ENCODE measurements at regions not wholly inside any gene's neighbourhood (a gene's known extent, or its start where the extent isn't known, plus 50 kb on each side); places are given as distances from the start of the nearest gene placed in this dataset.

DNA sequence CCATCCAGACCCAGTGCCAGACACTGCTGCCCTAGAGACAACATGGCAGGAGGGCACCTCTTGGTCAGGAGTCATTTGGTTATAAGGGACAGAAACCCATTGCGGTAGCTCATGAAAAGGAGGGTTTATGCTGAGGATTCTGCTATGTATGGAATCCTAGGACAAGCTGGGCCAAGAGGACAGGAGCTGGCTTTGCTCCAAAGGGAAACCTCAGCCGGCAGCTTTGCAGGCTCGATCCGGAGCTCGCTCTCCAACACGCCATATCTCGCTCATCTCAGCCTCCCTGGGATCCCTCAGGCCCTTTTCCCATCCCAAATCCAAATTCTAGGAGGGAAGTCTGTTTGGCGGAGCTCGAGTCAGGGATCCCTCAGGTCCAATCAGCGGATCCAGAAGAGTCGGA lies 345.7 kb downstream of the GLRX3 start:
- DNase-seq (ENCODE audit: low read depth, low spot score): no peak
- ChIA-PET POLR2A (no interaction called here), CTCF (no interaction called here)
- TF ChIP-seq, protein P1, sequence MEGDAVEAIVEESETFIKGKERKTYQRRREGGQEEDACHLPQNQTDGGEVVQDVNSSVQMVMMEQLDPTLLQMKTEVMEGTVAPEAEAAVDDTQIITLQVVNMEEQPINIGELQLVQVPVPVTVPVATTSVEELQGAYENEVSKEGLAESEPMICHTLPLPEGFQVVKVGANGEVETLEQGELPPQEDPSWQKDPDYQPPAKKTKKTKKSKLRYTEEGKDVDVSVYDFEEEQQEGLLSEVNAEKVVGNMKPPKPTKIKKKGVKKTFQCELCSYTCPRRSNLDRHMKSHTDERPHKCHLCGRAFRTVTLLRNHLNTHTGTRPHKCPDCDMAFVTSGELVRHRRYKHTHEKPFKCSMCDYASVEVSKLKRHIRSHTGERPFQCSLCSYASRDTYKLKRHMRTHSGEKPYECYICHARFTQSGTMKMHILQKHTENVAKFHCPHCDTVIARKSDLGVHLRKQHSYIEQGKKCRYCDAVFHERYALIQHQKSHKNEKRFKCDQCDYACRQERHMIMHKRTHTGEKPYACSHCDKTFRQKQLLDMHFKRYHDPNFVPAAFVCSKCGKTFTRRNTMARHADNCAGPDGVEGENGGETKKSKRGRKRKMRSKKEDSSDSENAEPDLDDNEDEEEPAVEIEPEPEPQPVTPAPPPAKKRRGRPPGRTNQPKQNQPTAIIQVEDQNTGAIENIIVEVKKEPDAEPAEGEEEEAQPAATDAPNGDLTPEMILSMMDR (IDR thresholded peaks at IDR 0.05; ENCODE audit: insufficient read depth, low read length, missing control alignments): no peak
- no peak overlapping the region for H3K4me3 ChIP-seq (ENCODE audit: low read depth, low read length)

DNA sequence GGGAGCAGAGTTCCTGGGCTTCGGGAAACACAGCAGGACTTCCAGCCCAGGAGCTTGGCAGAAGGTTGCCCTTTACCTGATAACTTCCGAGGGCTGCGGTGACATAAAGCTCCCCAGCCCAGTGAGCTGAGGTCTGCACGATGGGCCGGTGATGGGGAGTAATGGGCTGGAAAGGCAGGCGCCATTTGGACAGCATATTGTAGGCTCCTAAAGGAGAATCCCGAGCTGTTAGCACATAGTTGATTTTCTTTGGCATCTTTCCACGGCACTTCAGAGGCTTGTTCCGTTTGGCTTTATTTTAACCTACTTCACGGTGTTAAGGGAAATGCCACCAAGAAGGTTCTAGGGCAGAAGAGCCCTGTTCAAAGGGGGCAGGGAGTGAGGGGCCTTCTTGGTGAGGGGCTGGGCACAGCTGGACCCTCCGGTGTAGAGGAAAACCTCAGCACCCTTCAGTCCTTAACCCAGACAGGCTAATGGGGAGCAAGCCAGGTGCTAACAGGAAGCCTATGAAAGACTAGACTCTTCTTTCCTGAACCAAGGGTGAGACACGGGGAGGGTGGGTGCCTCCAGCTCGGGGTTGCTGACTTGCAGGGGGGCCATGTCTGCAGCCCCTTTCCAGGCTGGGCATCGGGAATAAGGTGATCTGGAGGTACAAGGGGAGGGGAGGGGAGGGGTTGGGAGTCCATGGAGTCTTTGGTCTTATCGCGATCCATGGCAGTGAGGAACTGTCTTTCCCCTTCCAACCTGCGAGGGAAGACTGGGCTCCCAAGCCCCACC lies 347.7 kb downstream of the GLRX3 start:
- ChIA-PET CTCF (no interaction called here), POLR2A (no interaction called here)
- TF ChIP-seq, protein P1 (IDR thresholded peaks at IDR 0.05; ENCODE audit: insufficient read depth, low read length, missing control alignments): no peak
- H3K4me3 ChIP-seq (ENCODE audit: low read depth, low read length): no peak overlapping the region
- DNase-seq (ENCODE audit: low read depth, low spot score): no peak

DNA sequence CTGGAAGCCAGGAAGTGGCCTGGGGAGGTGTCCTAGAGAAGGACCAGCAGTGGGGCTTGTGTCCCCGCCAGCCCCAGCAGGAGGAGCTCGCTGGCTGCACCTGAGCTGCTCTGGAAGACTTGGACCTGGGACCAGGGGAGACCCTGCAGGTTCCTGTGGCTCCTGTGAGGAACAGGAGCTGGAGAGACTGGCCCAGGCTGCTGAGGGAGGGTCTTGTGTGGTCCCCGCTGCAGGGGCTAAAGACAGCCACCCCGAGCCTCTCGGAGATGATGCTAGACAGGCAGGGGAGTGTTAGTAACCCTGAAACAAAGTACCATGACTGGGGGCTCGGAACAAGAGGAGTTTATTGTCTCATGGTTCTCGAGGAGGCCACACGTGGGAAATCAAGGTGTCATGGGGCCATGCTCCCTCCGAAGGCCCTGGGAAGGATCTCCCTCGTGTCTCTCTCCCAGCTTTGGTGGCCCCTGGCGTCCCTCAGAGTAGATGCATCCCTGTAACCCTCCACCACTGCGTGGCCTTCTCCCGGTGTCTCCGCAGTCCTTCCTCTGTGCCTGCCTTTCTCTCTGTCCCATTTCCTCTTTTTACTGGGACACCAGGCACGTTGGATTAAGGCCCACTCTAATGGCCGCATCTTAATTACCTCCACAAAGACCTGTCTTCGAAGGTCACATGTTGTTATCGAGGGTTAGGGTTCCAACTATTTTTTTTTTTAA lies 348.4 kb downstream of the GLRX3 start:
- H3K4me3 ChIP-seq (ENCODE audit: low read depth, low read length): no peak overlapping the region
- DNase-seq (ENCODE audit: low read depth, low spot score): no peak
- CTCF ChIA-PET: no interaction called here
- TF ChIP-seq, protein P1 (IDR thresholded peaks at IDR 0.05; ENCODE audit: insufficient read depth, low read length, missing control alignments): no peak
- POLR2A ChIA-PET: no interaction called here

DNA sequence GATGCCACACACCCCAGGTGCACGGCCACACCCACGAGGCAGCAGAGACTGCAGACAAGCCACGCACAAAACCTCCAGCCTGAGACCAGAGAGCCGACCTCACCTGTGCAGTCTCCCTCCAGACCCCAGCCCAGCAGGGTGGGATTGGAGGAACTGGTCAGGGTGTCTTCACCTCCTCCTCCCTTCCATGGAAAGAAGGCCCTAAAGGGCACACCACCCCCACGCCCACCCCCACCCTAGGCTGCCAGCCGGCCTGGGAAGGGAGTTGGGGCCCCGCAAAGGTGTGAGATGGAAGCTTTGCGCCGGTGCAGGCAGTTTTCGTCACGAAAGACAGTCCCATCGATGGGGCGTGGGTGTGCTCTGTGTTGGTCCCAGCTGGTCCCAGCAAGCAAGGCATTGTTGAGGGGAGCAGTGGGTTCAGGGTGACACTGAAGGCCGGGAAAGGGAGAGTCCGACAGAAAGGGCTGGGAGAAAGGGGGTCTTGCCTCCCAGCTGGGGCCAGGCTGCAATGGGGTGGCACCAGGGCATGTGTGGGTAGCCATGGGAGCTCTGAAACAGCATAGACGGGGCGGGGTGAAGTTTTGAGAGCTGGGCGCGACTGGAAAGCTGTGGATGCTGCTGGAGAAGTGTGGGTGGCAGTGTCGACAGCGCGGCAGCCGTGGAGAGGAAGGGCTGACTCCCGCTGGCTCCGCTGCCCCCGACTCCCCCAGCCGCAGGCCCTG lies 349.2 kb downstream of the GLRX3 start:
- TF ChIP-seq, protein P1 (IDR thresholded peaks at IDR 0.05; ENCODE audit: insufficient read depth, low read length, missing control alignments): no peak
- H3K4me3 ChIP-seq (ENCODE audit: low read depth, low read length): no peak overlapping the region
- ChIA-PET CTCF (no interaction called here), POLR2A (no interaction called here)
- no peak for DNase-seq (ENCODE audit: low read depth, low spot score)

DNA sequence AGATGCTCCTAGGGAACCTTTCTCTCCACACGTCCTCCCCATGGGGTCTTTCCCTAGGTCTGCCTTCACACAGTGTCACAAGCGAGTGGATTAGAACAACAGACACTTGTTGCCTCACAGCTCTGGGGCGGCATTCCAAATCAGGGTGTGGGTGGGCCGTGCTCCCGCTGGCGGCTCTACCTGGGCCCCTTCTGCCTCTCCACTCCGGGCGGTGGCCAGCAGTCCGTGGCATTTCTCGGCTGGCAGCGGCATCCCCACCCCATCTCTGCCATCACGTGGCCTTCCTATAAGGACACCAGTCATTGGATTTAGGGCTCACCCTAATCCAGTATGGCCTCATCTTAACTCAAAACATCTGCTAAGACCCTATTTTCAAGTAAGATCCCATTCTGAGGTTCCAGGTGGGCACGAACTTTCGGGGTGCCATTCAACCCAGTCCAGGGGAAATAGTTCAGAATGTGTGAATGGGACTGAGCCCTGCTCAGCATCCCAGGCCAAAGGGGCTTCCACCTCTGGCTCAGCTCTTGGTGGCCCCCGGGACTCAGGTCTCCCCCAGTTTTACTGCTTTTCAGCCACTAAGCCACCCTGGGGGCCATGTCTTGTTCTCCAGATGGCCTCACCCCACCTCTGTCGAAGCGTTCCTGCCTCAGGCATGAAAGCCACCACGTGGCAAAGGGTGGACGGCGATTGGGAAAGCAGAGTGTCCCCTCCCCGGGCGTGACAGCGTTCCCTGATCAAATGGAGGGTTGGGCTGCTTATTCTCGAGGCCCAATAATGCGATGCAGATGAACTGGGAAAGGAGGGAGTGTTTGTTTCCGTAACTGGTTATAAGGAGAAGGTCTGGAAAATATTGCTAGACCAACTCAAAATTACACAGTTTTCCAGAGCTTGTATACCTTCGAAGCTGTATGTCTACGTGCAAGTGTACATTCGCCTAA lies 350.0 kb downstream of the GLRX3 start:
- no peak overlapping the region for H3K4me3 ChIP-seq (ENCODE audit: low read depth, low read length)
- TF ChIP-seq, protein P1 (IDR thresholded peaks at IDR 0.05; ENCODE audit: insufficient read depth, low read length, missing control alignments): no peak
- ChIA-PET CTCF (no interaction called here), POLR2A (no interaction called here)
- no peak for DNase-seq (ENCODE audit: low read depth, low spot score)
